ENCODE measurements at regions not wholly inside any gene's neighbourhood (a gene's known extent, or its start where the extent isn't known, plus 50 kb on each side); places are given as distances from the start of the nearest gene placed in this dataset.
A peak's percentile ranks its signal among the peaks of the same experiment; 100 is the strongest.
"Not testable (repeated sequence)": the region's sequence is repeated elsewhere in the genome, so short reads cannot be mapped to it uniquely, and the experiment has no call there.

- no peak for TF ChIP-seq CTCF (IDR thresholded peaks at IDR 0.05)
- Histone ChIP-seq H3K9ac (ENCODE audit: insufficient read depth, low read length, poor library complexity, severe bottlenecking) (no peak overlapping the region), H3K27me3 (ENCODE audit: control insufficient read depth in 2 of 2, insufficient read depth in 2 of 2, low read length in 2 of 2) (no peaks in the 10 kb centered on the region), H3K27ac (ENCODE audit: low read depth in 1 of 2, low read length in 2 of 2) (no peak overlapping the region), H3K4me1 (ENCODE audit: control insufficient read depth in 1 of 2, insufficient read depth in 2 of 2, low read length in 2 of 2) (peaks cover 6 to 9% of the 10 kb centered on the region in 2 donors), H3K4me3 (replicated peaks in 1 of 3; ENCODE audit: low read depth in 2 of 3, low read length in 3 of 3) (no peak overlapping the region), H2AFZ (ENCODE audit: insufficient read depth, low read depth, low read length, poor library complexity, severe bottlenecking) (no peak overlapping the region), H3K36me3 (replicated peaks in 1 of 2; ENCODE audit: control insufficient read depth in 1 of 2, insufficient read depth in 2 of 2, low read length in 2 of 2) (no peaks in the 10 kb centered on the region), H4K20me1 (ENCODE audit: insufficient read depth, low read length) (no peaks in the 10 kb centered on the region), H3K79me2 (ENCODE audit: insufficient read depth, low read length) (no peaks in the 10 kb centered on the region), H3K4me2 (replicated peaks; ENCODE audit: extremely low read depth, low read length, poor library complexity, severe bottlenecking) (no peak overlapping the region), H3K9me3 (replicated peaks in 1 of 2; ENCODE audit: control insufficient read depth in 1 of 2, insufficient read depth in 1 of 2, low read length in 2 of 2) (no peaks in the 10 kb centered on the region)
- no peaks in the 10 kb centered on the region for H3K9me3 Mint-ChIP-seq
- H3K36me3 Mint-ChIP-seq, result no peaks in the 10 kb centered on the region
- no peak overlapping the region for H3K27ac Mint-ChIP-seq
- H3K4me1 Mint-ChIP-seq, result peaks cover 14% of the 10 kb centered on the region
- WGBS (ENCODE audit: insufficient coverage), result 94% methylated on average over 10 of the region's 12 CpGs
- H3K4me3 Mint-ChIP-seq, result no peak overlapping the region
- DNase-seq, result peak in 1 of 3 donors; percentile 2
- peaks cover 0 to 2% (median 2%) of the 10 kb centered on the region in 3 donors for H3K27me3 Mint-ChIP-seq (ENCODE audit: low read depth in 3 of 3)
- intact Hi-C loops (cut with micrococcal nuclease), result no loop called here
Observed at GRCh38 chr10:42992156-42992956, 84.5 kb upstream of the RET start.

GRCh38 chr10:42992957-42993390 is 83.9 kb upstream of the RET start:
- DNase-seq, result no peak
- Mint-ChIP-seq H3K9me3 (no peaks in the 10 kb centered on the region), H3K4me3 (no peak overlapping the region), H3K27ac (no peak overlapping the region), H3K27me3 (ENCODE audit: low read depth in 3 of 3) (peaks cover 0 to 2% (median under 1%) of the 10 kb centered on the region in 3 donors), H3K36me3 (no peaks in the 10 kb centered on the region), H3K4me1 (peaks cover 9% of the 10 kb centered on the region)
- H4K20me1 ChIP-seq (ENCODE audit: insufficient read depth, low read length), result no peaks in the 10 kb centered on the region
- H3K36me3 ChIP-seq (replicated peaks in 1 of 2; ENCODE audit: control insufficient read depth in 1 of 2, insufficient read depth in 2 of 2, low read length in 2 of 2), result no peaks in the 10 kb centered on the region
- H3K79me2 ChIP-seq (ENCODE audit: insufficient read depth, low read length), result no peaks in the 10 kb centered on the region
- H3K4me1 ChIP-seq (ENCODE audit: control insufficient read depth in 1 of 2, insufficient read depth in 2 of 2, low read length in 2 of 2), result peaks cover 6 to 7% of the 10 kb centered on the region in 2 donors
- H3K4me3 ChIP-seq (replicated peaks in 1 of 3; ENCODE audit: low read depth in 2 of 3, low read length in 3 of 3), result no peak overlapping the region
- intact Hi-C loops (cut with micrococcal nuclease), result no loop called here
- H3K9ac ChIP-seq (ENCODE audit: insufficient read depth, low read length, poor library complexity, severe bottlenecking), result no peak overlapping the region
- no peak overlapping the region for H3K27ac ChIP-seq (ENCODE audit: low read depth in 1 of 2, low read length in 2 of 2)
- H3K27me3 ChIP-seq (ENCODE audit: control insufficient read depth in 2 of 2, insufficient read depth in 2 of 2, low read length in 2 of 2), result no peaks in the 10 kb centered on the region
- 96% methylated on average over 7 of the region's 13 CpGs for WGBS (ENCODE audit: insufficient coverage)
- TF ChIP-seq CTCF (IDR thresholded peaks at IDR 0.05), result no peak
- no peak overlapping the region for H2AFZ ChIP-seq (ENCODE audit: insufficient read depth, low read depth, low read length, poor library complexity, severe bottlenecking)
- no peak overlapping the region for H3K4me2 ChIP-seq (replicated peaks; ENCODE audit: extremely low read depth, low read length, poor library complexity, severe bottlenecking)
- no peaks in the 10 kb centered on the region for H3K9me3 ChIP-seq (replicated peaks in 1 of 2; ENCODE audit: control insufficient read depth in 1 of 2, insufficient read depth in 1 of 2, low read length in 2 of 2)

DNA sequence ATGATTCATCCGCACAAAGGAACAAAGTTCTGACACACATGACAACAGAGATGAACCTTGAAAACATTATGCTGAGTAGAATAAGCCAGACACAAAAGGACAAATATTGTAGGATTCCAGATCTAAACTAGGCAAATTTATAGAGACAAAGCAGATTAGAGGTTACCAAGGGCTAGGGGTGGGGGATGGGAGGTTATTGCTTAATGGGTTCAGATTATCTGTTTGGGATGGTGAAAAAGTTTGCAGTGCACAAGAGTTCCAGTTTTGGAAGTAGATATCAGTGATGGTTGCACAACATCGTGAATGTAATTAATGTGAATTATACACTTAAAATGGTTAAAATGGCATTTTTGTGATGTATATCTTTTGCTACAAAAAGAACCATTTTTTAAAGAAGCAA is 82.0 kb upstream of the RET start:
- H3K4me3 Mint-ChIP-seq; H3K79me2 ChIP-seq (ENCODE audit: insufficient read depth, low read length); H3K36me3 Mint-ChIP-seq; H3K27ac ChIP-seq (ENCODE audit: low read depth in 1 of 2, low read length in 2 of 2); H4K20me1 ChIP-seq (ENCODE audit: insufficient read depth, low read length); DNase-seq; H3K9ac ChIP-seq (ENCODE audit: insufficient read depth, low read length, poor library complexity, severe bottlenecking); H3K4me1 ChIP-seq (ENCODE audit: control insufficient read depth in 1 of 2, insufficient read depth in 2 of 2, low read length in 2 of 2); H3K27me3 ChIP-seq (ENCODE audit: control insufficient read depth in 2 of 2, insufficient read depth in 2 of 2, low read length in 2 of 2); H3K36me3 ChIP-seq (replicated peaks in 1 of 2; ENCODE audit: control insufficient read depth in 1 of 2, insufficient read depth in 2 of 2, low read length in 2 of 2); H3K27me3 Mint-ChIP-seq (ENCODE audit: low read depth in 3 of 3); H3K4me1 Mint-ChIP-seq; H3K27ac Mint-ChIP-seq; H3K4me2 ChIP-seq (replicated peaks; ENCODE audit: extremely low read depth, low read length, poor library complexity, severe bottlenecking); H3K9me3 ChIP-seq (replicated peaks in 1 of 2; ENCODE audit: control insufficient read depth in 1 of 2, insufficient read depth in 1 of 2, low read length in 2 of 2); H3K9me3 Mint-ChIP-seq; H2AFZ ChIP-seq (ENCODE audit: insufficient read depth, low read depth, low read length, poor library complexity, severe bottlenecking); H3K4me3 ChIP-seq (replicated peaks in 1 of 3; ENCODE audit: low read depth in 2 of 3, low read length in 3 of 3); intact Hi-C loops (cut with micrococcal nuclease): not testable (repeated sequence)
- WGBS (ENCODE audit: insufficient coverage), result no CpG with 5 or more reads among the region's 2 CpGs
